Astrocyte (in vitro differentiated cells and primary cell): ENCODE measurements at regions not wholly inside any gene's neighbourhood (a gene's known extent, or its start where the extent isn't known, plus 50 kb on each side); places are given as distances from the start of the nearest gene placed in this dataset.

ENCODE experiments used
- DNase-seq: peaks from one replicate; pipeline ENCODE4 v3.0.0-alpha.2; 2010; ENCODE audit warnings: low read depth
- FAIRE-seq: peaks from 2 replicates; lab custom pipeline; 2011; peaks lifted over from hg19 to GRCh38; lab: Jason Lieb, UNC
- H2AFZ ChIP-seq: 2 replicates; pipeline ENCODE4 v1.6.0; 2012; ENCODE audit warnings: low read depth, low read length, inconsistent platforms
- H3K27ac ChIP-seq: 2 replicates; pipeline ENCODE4 v1.5.1; 2011; ENCODE audit warnings: low read depth, low read length, inconsistent platforms
- H3K27me3 ChIP-seq: 2 replicates; pipeline ENCODE4 v1.6.0; 2011; ENCODE audit warnings: low read length, inconsistent platforms; ENCODE audit not compliant: insufficient read depth
- H3K36me3 ChIP-seq: 2 replicates; pipeline ENCODE4 v1.5.1; 2011; ENCODE audit warnings: low read length, inconsistent platforms; ENCODE audit not compliant: insufficient read depth
- H3K4me1 ChIP-seq: 2 replicates; pipeline ENCODE4 v1.5.1; 2011; ENCODE audit warnings: low read length, inconsistent platforms; ENCODE audit not compliant: insufficient read depth
- H3K4me2 ChIP-seq: 2 replicates; pipeline ENCODE4 v1.6.0; 2012; ENCODE audit warnings: low read length, inconsistent platforms
- H3K4me3 ChIP-seq: 2 replicates; pipeline ENCODE4 v1.5.1; 2011; ENCODE audit warnings: low read depth, mild to moderate bottlenecking, low read length, inconsistent platforms; ENCODE audit not compliant: insufficient read depth
- H3K79me2 ChIP-seq: 2 replicates; pipeline ENCODE4 v1.6.0; 2012; ENCODE audit warnings: mild to moderate bottlenecking, low read length, inconsistent platforms; ENCODE audit not compliant: insufficient read depth
- H3K9ac ChIP-seq: 2 replicates; pipeline ENCODE4 v1.6.0; 2012; ENCODE audit warnings: mild to moderate bottlenecking, low read length, inconsistent platforms
- H3K9me3 ChIP-seq: 2 replicates; pipeline ENCODE4 v1.5.1; 2012; ENCODE audit warnings: low read depth, mild to moderate bottlenecking, low read length, inconsistent platforms; ENCODE audit not compliant: insufficient read depth
- H4K20me1 ChIP-seq: 2 replicates; pipeline ENCODE4 v1.6.0; 2012; ENCODE audit warnings: low read length, inconsistent platforms; ENCODE audit not compliant: insufficient read depth
- H3K27ac Mint-ChIP-seq: one replicate; pipeline ENCODE4 v1.8.0; 2021; ENCODE audit warnings: mild to moderate bottlenecking, mixed read lengths; ENCODE audit not compliant: unreplicated experiment
- H3K27me3 Mint-ChIP-seq: one replicate; pipeline ENCODE4 v1.8.0; 2021; ENCODE audit warnings: low read depth, mixed read lengths; ENCODE audit not compliant: unreplicated experiment
- H3K36me3 Mint-ChIP-seq: one replicate; pipeline ENCODE4 v1.8.0; 2021; ENCODE audit warnings: low read depth, mixed read lengths; ENCODE audit not compliant: unreplicated experiment
- H3K4me1 Mint-ChIP-seq: one replicate; pipeline ENCODE4 v1.8.0; 2021; ENCODE audit warnings: low read depth, mixed read lengths; ENCODE audit not compliant: unreplicated experiment
- H3K4me3 Mint-ChIP-seq: one replicate; pipeline ENCODE4 v1.8.0; 2021; ENCODE audit warnings: mild to moderate bottlenecking, moderate library complexity, mixed read lengths; ENCODE audit not compliant: unreplicated experiment
- H3K9me3 Mint-ChIP-seq: one replicate; pipeline ENCODE4 v1.8.0; 2021; ENCODE audit warnings: mild to moderate bottlenecking, mixed read lengths; ENCODE audit not compliant: unreplicated experiment
- CTCF ChIP-seq: IDR thresholded peaks from 2 replicates; pipeline ENCODE4 v1.5.1; 2011; ENCODE audit warnings: low read depth, mild to moderate bottlenecking, inconsistent platforms, low read length, moderate library complexity; ENCODE audit not compliant: insufficient read depth
- EZH2 ChIP-seq: IDR thresholded peaks from 2 replicates; pipeline ENCODE4 v1.6.1; 2012; ENCODE audit warnings: mild to moderate bottlenecking, low read length, inconsistent platforms; ENCODE audit not compliant: insufficient read depth

GRCh38 chr16:61465285-61465684, 571.0 kb downstream of the CDH8 start:
- no peaks in the 10 kb centered on the region for H3K27me3 ChIP-seq
- no peak overlapping the region for H3K9ac ChIP-seq
- H3K9me3 ChIP-seq, result no peaks in the 10 kb centered on the region
- H3K36me3 ChIP-seq, result no peaks in the 10 kb centered on the region
- H3K27ac Mint-ChIP-seq, result no peak overlapping the region
- H3K79me2 ChIP-seq, result no peaks in the 10 kb centered on the region
- H3K4me3 ChIP-seq, result no peak overlapping the region
- H3K27ac ChIP-seq, result no peak overlapping the region
- no peak for TF ChIP-seq EZH2
- TF ChIP-seq CTCF, result no peak
- no peaks in the 10 kb centered on the region for H3K4me1 Mint-ChIP-seq
- FAIRE-seq (no peak), DNase-seq (no peak)
- H3K36me3 Mint-ChIP-seq, result no peaks in the 10 kb centered on the region
- no peak overlapping the region for H2AFZ ChIP-seq
- H3K4me2 ChIP-seq, result no peak overlapping the region
- H3K9me3 Mint-ChIP-seq, result no peaks in the 10 kb centered on the region
- no peaks in the 10 kb centered on the region for H4K20me1 ChIP-seq
- no peaks in the 10 kb centered on the region for H3K4me1 ChIP-seq
- no peak overlapping the region for H3K4me3 Mint-ChIP-seq
- no peaks in the 10 kb centered on the region for H3K27me3 Mint-ChIP-seq

GRCh38 chr16:61460020-61460419, 576.2 kb downstream of the CDH8 start:
- no peaks in the 10 kb centered on the region for H3K36me3 Mint-ChIP-seq
- no peak for FAIRE-seq
- no peaks in the 10 kb centered on the region for H3K27me3 ChIP-seq

More at GRCh38 chr16:61460020-61460419, 576.2 kb downstream of the CDH8 start:
- Mint-ChIP-seq H3K27ac (no peak overlapping the region), H3K4me1 (no peaks in the 10 kb centered on the region), H3K4me3 (no peak overlapping the region), H3K9me3 (peaks cover 2% of the 10 kb centered on the region), H3K27me3 (no peaks in the 10 kb centered on the region)
- Histone ChIP-seq H3K9ac (no peak overlapping the region), H3K4me1 (no peaks in the 10 kb centered on the region), H4K20me1 (no peaks in the 10 kb centered on the region), H2AFZ (no peak overlapping the region), H3K79me2 (no peaks in the 10 kb centered on the region), H3K36me3 (no peaks in the 10 kb centered on the region), H3K4me3 (no peak overlapping the region), H3K4me2 (no peak overlapping the region), H3K27ac (no peak overlapping the region), H3K9me3 (no peaks in the 10 kb centered on the region)
- DNase-seq, result no peak
- TF ChIP-seq EZH2 (no peak), CTCF (no peak)
